Muscle layer of colon (tissue), 2 donors: ENCODE measurements at regions not wholly inside any gene's neighbourhood (a gene's known extent, or its start where the extent isn't known, plus 50 kb on each side); places are given as distances from the start of the nearest gene placed in this dataset.
"Not testable (repeated sequence)": the region's sequence is repeated elsewhere in the genome, so short reads cannot be mapped to it uniquely, and the experiment has no call there.

Experiments used
- H3K27ac ChIP-seq: one replicate; pipeline ENCODE4 v1.7.0; 2013; ENCODE audit warnings: low read depth, mild to moderate bottlenecking, low read length, moderate library complexity
- H3K27me3 ChIP-seq, 2 donors: one replicate each; pipeline ENCODE4 v1.7.0; 2013; ENCODE audit warnings: low read length in 2 of 2, mild to moderate bottlenecking in 2 of 2; ENCODE audit not compliant: insufficient read depth in 2 of 2, control insufficient read depth in 1 of 2
- H3K36me3 ChIP-seq: one replicate; pipeline ENCODE4 v1.7.0; 2013; ENCODE audit warnings: mild to moderate bottlenecking, low read length; ENCODE audit not compliant: insufficient read depth
- H3K4me1 ChIP-seq: one replicate; pipeline ENCODE4 v1.7.0; 2013; ENCODE audit warnings: mild to moderate bottlenecking, low read length; ENCODE audit not compliant: insufficient read depth
- H3K4me3 ChIP-seq, 2 donors: one replicate each; pipeline ENCODE4 v1.7.0; 2013; ENCODE audit warnings: low read length in 2 of 2, low read depth in 1 of 2, mild to moderate bottlenecking in 1 of 2, moderate library complexity in 1 of 2
- H3K9ac ChIP-seq: one replicate; pipeline ENCODE4 v1.7.0; 2013; ENCODE audit warnings: low read length
- H3K9me3 ChIP-seq: one replicate; pipeline ENCODE4 v1.7.0; 2013; ENCODE audit warnings: mild to moderate bottlenecking, low read length
- donor health status: abdominal sarcoma.
- donor health status: Adenocarcinoma of cecum.

GRCh38 chr1:70720109-70720508 lies 309.0 kb downstream of the CTH start:
- H3K9me3 ChIP-seq: no peaks in the 10 kb centered on the region
- H3K4me3 ChIP-seq: no peak overlapping the region
- no peak overlapping the region for H3K27ac ChIP-seq

GRCh38 chr1:70720521-70720920 lies 309.5 kb downstream of the CTH start:
- H3K4me1 ChIP-seq: peaks cover 8% of the 10 kb centered on the region
- H3K27ac ChIP-seq: no peak overlapping the region
- no peaks in the 10 kb centered on the region for H3K9me3 ChIP-seq
- H3K9ac ChIP-seq: no peak overlapping the region
- H3K4me3 ChIP-seq: no peak overlapping the region
- no peaks in the 10 kb centered on the region for H3K36me3 ChIP-seq
- H3K27me3 ChIP-seq: no peaks in the 10 kb centered on the region

More at GRCh38 chr1:70720109-70720508, 309.0 kb downstream of the CTH start:
- Histone ChIP-seq H3K9ac (no peak overlapping the region), H3K27me3 (no peaks in the 10 kb centered on the region), H3K4me1 (peaks cover 8% of the 10 kb centered on the region), H3K36me3 (no peaks in the 10 kb centered on the region)

- Histone ChIP-seq H3K4me1 (no peaks in the 10 kb centered on the region), H3K9ac (no peak overlapping the region), H3K4me3 (no peak overlapping the region), H3K27me3 (no peaks in the 10 kb centered on the region), H3K9me3 (no peaks in the 10 kb centered on the region), H3K36me3 (no peaks in the 10 kb centered on the region), H3K27ac (no peak overlapping the region)
These were observed 316.9 kb downstream of the CTH start for GRCh38 chr1:70727886-70728489.

- H3K27me3 ChIP-seq, H3K9me3 ChIP-seq, H3K9ac ChIP-seq, H3K4me1 ChIP-seq, H3K36me3 ChIP-seq, H3K27ac ChIP-seq, H3K4me3 ChIP-seq: not testable (repeated sequence)
These were observed 311.1 kb downstream of the PTGER3 start for GRCh38 chr1:70736518-70736917.

GRCh38 chr1:70737125-70737524 lies 310.5 kb downstream of the PTGER3 start:
- no peaks in the 10 kb centered on the region for H3K36me3 ChIP-seq

GRCh38 chr1:70738624-70739023 lies 309.0 kb downstream of the PTGER3 start:
- H3K9ac ChIP-seq: no peak overlapping the region
- no peak overlapping the region for H3K27ac ChIP-seq
- H3K4me3 ChIP-seq: no peak overlapping the region
- H3K4me1 ChIP-seq: no peaks in the 10 kb centered on the region
- H3K9me3 ChIP-seq: peaks cover 4% of the 10 kb centered on the region
- H3K27me3 ChIP-seq: no peaks in the 10 kb centered on the region
- H3K36me3 ChIP-seq: no peaks in the 10 kb centered on the region

More at GRCh38 chr1:70737125-70737524, 310.5 kb downstream of the PTGER3 start:
- Histone ChIP-seq H3K9ac (no peak overlapping the region), H3K27me3 (no peaks in the 10 kb centered on the region), H3K9me3 (peaks cover 4% of the 10 kb centered on the region), H3K4me3 (no peak overlapping the region), H3K4me1 (no peaks in the 10 kb centered on the region), H3K27ac (no peak overlapping the region)

GRCh38 chr1:70745199-70745598 lies 302.4 kb downstream of the PTGER3 start:
- H3K4me3 ChIP-seq: no peak overlapping the region
- no peak overlapping the region for H3K9ac ChIP-seq
- no peak overlapping the region for H3K27ac ChIP-seq
- no peaks in the 10 kb centered on the region for H3K4me1 ChIP-seq
- peaks cover 4% of the 10 kb centered on the region for H3K9me3 ChIP-seq
- no peaks in the 10 kb centered on the region for H3K36me3 ChIP-seq
- H3K27me3 ChIP-seq: no peaks in the 10 kb centered on the region

GRCh38 chr1:70746062-70746461 lies 301.6 kb downstream of the PTGER3 start:
- H3K4me3 ChIP-seq, H3K9me3 ChIP-seq, H3K36me3 ChIP-seq, H3K27me3 ChIP-seq, H3K9ac ChIP-seq, H3K4me1 ChIP-seq, H3K27ac ChIP-seq: not testable (repeated sequence)

GRCh38 chr1:70747123-70747522 lies 300.5 kb downstream of the PTGER3 start:
- not testable (repeated sequence) for H3K36me3 ChIP-seq, H3K4me1 ChIP-seq, H3K9ac ChIP-seq, H3K27ac ChIP-seq, H3K4me3 ChIP-seq, H3K27me3 ChIP-seq, H3K9me3 ChIP-seq

- not testable (repeated sequence) for H3K27me3 ChIP-seq, H3K9ac ChIP-seq, H3K36me3 ChIP-seq, H3K9me3 ChIP-seq, H3K4me3 ChIP-seq, H3K27ac ChIP-seq, H3K4me1 ChIP-seq
These were observed 295.8 kb downstream of the PTGER3 start for GRCh38 chr1:70751676-70752287.

- no peaks in the 10 kb centered on the region for H3K4me1 ChIP-seq
- H3K4me3 ChIP-seq: no peak overlapping the region
- no peaks in the 10 kb centered on the region for H3K36me3 ChIP-seq
- H3K27ac ChIP-seq: no peak overlapping the region
- H3K9ac ChIP-seq: no peak overlapping the region
- H3K27me3 ChIP-seq: no peaks in the 10 kb centered on the region
- peaks cover 4% of the 10 kb centered on the region for H3K9me3 ChIP-seq
These were observed 292.9 kb downstream of the PTGER3 start for GRCh38 chr1:70754701-70755100.

GRCh38 chr1:70760154-70760553 lies 287.5 kb downstream of the PTGER3 start:
- H3K27me3 ChIP-seq: no peaks in the 10 kb centered on the region
- H3K27ac ChIP-seq: no peak overlapping the region
- H3K4me3 ChIP-seq: no peak overlapping the region
- H3K36me3 ChIP-seq: no peaks in the 10 kb centered on the region
- no peaks in the 10 kb centered on the region for H3K4me1 ChIP-seq
- no peak overlapping the region for H3K9ac ChIP-seq
- no peaks in the 10 kb centered on the region for H3K9me3 ChIP-seq
